Neural progenitor cell (in vitro differentiated cells): ENCODE measurements at regions not wholly inside any gene's neighbourhood (a gene's known extent, or its start where the extent isn't known, plus 50 kb on each side); places are given as distances from the start of the nearest gene placed in this dataset.

ENCODE experiments used
- DNase-seq: peaks from one replicate; pipeline ENCODE4 v3.0.0-alpha.2; 2016; ENCODE audit warnings: low spot score
- H2AFZ ChIP-seq: fragments of 200-600 bp; sonication (generic); replicated peaks from 2 replicates; pipeline ENCODE4 v1.6.1; 2016; ENCODE audit warnings: antibody characterized with exemption
- H3F3A ChIP-seq: fragments of 200-600 bp; sonication (generic); 2 replicates; pipeline ENCODE4 v1.6.1; 2016; ENCODE audit warnings: antibody characterized with exemption, low read depth
- H3K27ac ChIP-seq: fragments of 200-600 bp; sonication (generic); 2 replicates; pipeline ENCODE4 v1.5.1; 2016; ENCODE audit warnings: mild to moderate bottlenecking
- H3K27me3 ChIP-seq: fragments of 200-600 bp; sonication (generic); 2 replicates; pipeline ENCODE4 v1.6.1; 2016; ENCODE audit warnings: mild to moderate bottlenecking, moderate library complexity
- H3K36me3 ChIP-seq: fragments of 200-600 bp; sonication (generic); 2 replicates; pipeline ENCODE4 v1.5.1; 2016
- H3K4me1 ChIP-seq: fragments of 200-600 bp; sonication (generic); 2 replicates; pipeline ENCODE4 v1.6.1; 2016; ENCODE audit warnings: mixed run types
- H3K4me2 ChIP-seq: fragments of 200-600 bp; sonication (generic); 2 replicates; pipeline ENCODE4 v1.6.1; 2016
- H3K4me3 ChIP-seq: fragments of 200-600 bp; sonication (generic); 2 replicates; pipeline ENCODE4 v1.5.1; 2016
- H3K79me2 ChIP-seq: fragments of 200-600 bp; sonication (generic); 2 replicates; pipeline ENCODE4 v1.6.1; 2016; ENCODE audit warnings: low read depth
- H3K9ac ChIP-seq: fragments of 200-600 bp; sonication (generic); 2 replicates; pipeline ENCODE4 v1.6.1; 2016
- H3K9me3 ChIP-seq: fragments of 200-600 bp; sonication (generic); 2 replicates; pipeline ENCODE4 v1.5.1; 2016; ENCODE audit warnings: low read depth
- H4K20me1 ChIP-seq: fragments of 200-600 bp; sonication (generic); 2 replicates; pipeline ENCODE4 v1.6.1; 2016; ENCODE audit warnings: low read depth
- H3K27ac Mint-ChIP-seq: 3 replicates; pipeline ENCODE4 v1.8.0; 2021; ENCODE audit warnings: mixed read lengths
- H3K27me3 Mint-ChIP-seq: 2 replicates; pipeline ENCODE4 v1.8.0; 2022; ENCODE audit warnings: low read depth, mild to moderate bottlenecking, inconsistent platforms, moderate library complexity, mixed read lengths; ENCODE audit not compliant: insufficient read depth
- H3K36me3 Mint-ChIP-seq: 3 replicates; pipeline ENCODE4 v1.8.0; 2021; ENCODE audit warnings: mixed read lengths
- H3K4me1 Mint-ChIP-seq: 3 replicates; pipeline ENCODE4 v1.8.0; 2021; ENCODE audit warnings: mixed read lengths
- H3K4me3 Mint-ChIP-seq: 3 replicates; pipeline ENCODE4 v1.8.0; 2021; ENCODE audit warnings: mild to moderate bottlenecking, moderate library complexity, mixed read lengths
- H3K9me3 Mint-ChIP-seq: 3 replicates; pipeline ENCODE4 v1.8.0; 2020; ENCODE audit warnings: mixed read lengths
- CTCF ChIP-seq: fragments of 200-600 bp; sonication (generic); IDR thresholded peaks from 2 replicates; pipeline ENCODE4 v1.5.1; 2017; ENCODE audit warnings: antibody characterized with exemption, mild to moderate bottlenecking
- EZH2 ChIP-seq: fragments of 200-600 bp; sonication (generic); IDR thresholded peaks from 2 replicates; pipeline ENCODE4 v1.6.1; 2017; ENCODE audit warnings: antibody characterized with exemption, mild to moderate bottlenecking, moderate library complexity
- EZH2phosphoT487 ChIP-seq: fragments of 200-600 bp; sonication (generic); IDR thresholded peaks from 2 replicates; pipeline ENCODE4 v1.6.1; 2017; ENCODE audit warnings: antibody characterized with exemption

- no peak overlapping the region for H3K4me2 ChIP-seq
- H4K20me1 ChIP-seq: no peaks in the 10 kb centered on the region
- no peak for TF ChIP-seq EZH2
- no peak for TF ChIP-seq CTCF
- no peak for TF ChIP-seq EZH2phosphoT487
- no peak overlapping the region for H2AFZ ChIP-seq
- peaks cover 9% of the 10 kb centered on the region for H3K27me3 Mint-ChIP-seq
- no peaks in the 10 kb centered on the region for H3K9me3 Mint-ChIP-seq
- H3K27ac ChIP-seq: no peak overlapping the region
- H3K36me3 ChIP-seq: no peaks in the 10 kb centered on the region
- no peak overlapping the region for H3K9ac ChIP-seq
- no peak overlapping the region for H3K4me3 ChIP-seq
- H3K4me3 Mint-ChIP-seq: no peak overlapping the region
- no peaks in the 10 kb centered on the region for H3F3A ChIP-seq
- no peaks in the 10 kb centered on the region for H3K36me3 Mint-ChIP-seq
- DNase-seq: no peak
- H3K27me3 ChIP-seq: no peaks in the 10 kb centered on the region
- no peaks in the 10 kb centered on the region for H3K79me2 ChIP-seq
- no peaks in the 10 kb centered on the region for H3K9me3 ChIP-seq
- peaks cover 6% of the 10 kb centered on the region for H3K4me1 ChIP-seq
- H3K27ac Mint-ChIP-seq: no peak overlapping the region
- peaks cover 21% of the 10 kb centered on the region for H3K4me1 Mint-ChIP-seq
Measured at GRCh38 chr15:69597061-69597592, 144.5 kb downstream of the RPLP1 start.

- Histone ChIP-seq H3K79me2 (no peaks in the 10 kb centered on the region), H3K36me3 (no peaks in the 10 kb centered on the region), H3K4me3 (no peak overlapping the region), H4K20me1 (no peaks in the 10 kb centered on the region), H3K4me1 (peaks cover 6% of the 10 kb centered on the region), H3K27ac (no peak overlapping the region), H3F3A (no peaks in the 10 kb centered on the region), H2AFZ (no peak overlapping the region), H3K9me3 (no peaks in the 10 kb centered on the region), H3K9ac (no peak overlapping the region), H3K4me2 (no peak overlapping the region), H3K27me3 (no peaks in the 10 kb centered on the region)
- TF ChIP-seq EZH2phosphoT487 (no peak), CTCF (no peak), EZH2 (no peak)
- H3K4me1 Mint-ChIP-seq: peaks cover 19% of the 10 kb centered on the region
- no peak overlapping the region for H3K27ac Mint-ChIP-seq
- peaks cover 11% of the 10 kb centered on the region for H3K27me3 Mint-ChIP-seq
- no peak overlapping the region for H3K4me3 Mint-ChIP-seq
- no peaks in the 10 kb centered on the region for H3K9me3 Mint-ChIP-seq
- no peak for DNase-seq
- H3K36me3 Mint-ChIP-seq: no peaks in the 10 kb centered on the region
Measured at GRCh38 chr15:69599271-69599670, 146.7 kb downstream of the RPLP1 start.

GRCh38 chr15:69600556-69601085, 148.0 kb downstream of the RPLP1 start:
- no peaks in the 10 kb centered on the region for H4K20me1 ChIP-seq
- no peak overlapping the region for H3K27ac ChIP-seq
- no peaks in the 10 kb centered on the region for H3K9me3 Mint-ChIP-seq
- H3K4me3 Mint-ChIP-seq: no peak overlapping the region
- no peak for TF ChIP-seq CTCF
- TF ChIP-seq EZH2phosphoT487: no peak
- TF ChIP-seq EZH2: no peak
- peaks cover 8% of the 10 kb centered on the region for H3K4me1 Mint-ChIP-seq
- no peak overlapping the region for H2AFZ ChIP-seq
- H3K27me3 Mint-ChIP-seq: peaks cover 6% of the 10 kb centered on the region
- H3K79me2 ChIP-seq: no peaks in the 10 kb centered on the region
- DNase-seq: no peak
- H3K36me3 ChIP-seq: no peaks in the 10 kb centered on the region
- H3K36me3 Mint-ChIP-seq: no peaks in the 10 kb centered on the region
- no peak overlapping the region for H3K9ac ChIP-seq
- H3K27me3 ChIP-seq: no peaks in the 10 kb centered on the region
- no peak overlapping the region for H3K27ac Mint-ChIP-seq
- no peak overlapping the region for H3K4me3 ChIP-seq
- no peaks in the 10 kb centered on the region for H3F3A ChIP-seq
- peaks cover 6% of the 10 kb centered on the region for H3K4me1 ChIP-seq
- no peaks in the 10 kb centered on the region for H3K9me3 ChIP-seq
- no peak overlapping the region for H3K4me2 ChIP-seq
